ENCODE measurements at regions not wholly inside any gene's neighbourhood (a gene's known extent, or its start where the extent isn't known, plus 50 kb on each side); places are given as distances from the start of the nearest gene placed in this dataset.

DNA sequence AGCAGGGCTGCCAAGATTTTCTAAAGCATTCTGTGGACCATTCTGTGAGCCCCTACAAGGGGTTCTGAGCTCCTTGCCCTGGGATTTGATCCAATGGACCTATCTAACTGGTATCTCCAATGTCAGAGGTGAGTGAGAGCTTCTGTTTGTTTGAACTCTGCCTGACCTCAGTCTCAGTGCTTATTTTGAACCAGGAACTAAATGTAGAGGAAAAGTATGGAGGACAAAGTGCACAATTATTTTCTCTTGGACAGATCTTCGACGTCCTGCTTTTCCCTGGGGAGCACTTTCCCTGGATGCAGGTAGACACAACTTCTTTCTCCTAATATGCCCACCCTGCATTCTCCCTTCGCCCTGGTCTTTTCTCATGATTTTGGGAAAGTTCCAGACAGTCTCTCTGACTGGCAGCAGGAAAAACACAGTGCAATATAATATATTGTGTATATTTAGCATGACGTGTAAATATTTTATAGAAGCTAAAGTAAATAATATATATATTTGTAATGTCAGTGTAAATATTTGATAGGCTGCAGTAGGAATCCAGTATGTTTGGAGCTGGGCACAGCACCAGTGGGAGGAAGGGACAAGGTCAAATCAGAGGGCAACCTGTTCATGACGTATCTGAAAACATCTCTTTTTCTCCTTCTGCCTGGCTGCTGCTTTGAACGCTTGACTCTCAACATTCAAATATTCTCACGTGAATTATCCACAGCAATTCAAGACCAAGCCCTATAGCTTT lies 184.0 kb upstream of the LYZL1 start:
- Histone ChIP-seq H3K4me2 (no peak overlapping the region), H3K36me3 (ENCODE audit: insufficient read depth) (no peaks in the 10 kb centered on the region), H3K27ac (no peak overlapping the region), H3K79me2 (ENCODE audit: insufficient read depth, low read depth) (no peaks in the 10 kb centered on the region), H2AFZ (ENCODE audit: low read depth) (no peak overlapping the region), H4K20me1 (ENCODE audit: insufficient read depth) (no peaks in the 10 kb centered on the region), H3K4me3 (IDR thresholded peaks at IDR 0.05; ENCODE audit: insufficient read depth, low read depth, low read length) (no peak overlapping the region), H3K9ac (no peak overlapping the region), H3K4me1 (ENCODE audit: low read depth, poor library complexity, severe bottlenecking) (no peaks in the 10 kb centered on the region), H3K27me3 (ENCODE audit: insufficient read depth, low read depth) (no peaks in the 10 kb centered on the region)
- TF ChIP-seq, protein P1, sequence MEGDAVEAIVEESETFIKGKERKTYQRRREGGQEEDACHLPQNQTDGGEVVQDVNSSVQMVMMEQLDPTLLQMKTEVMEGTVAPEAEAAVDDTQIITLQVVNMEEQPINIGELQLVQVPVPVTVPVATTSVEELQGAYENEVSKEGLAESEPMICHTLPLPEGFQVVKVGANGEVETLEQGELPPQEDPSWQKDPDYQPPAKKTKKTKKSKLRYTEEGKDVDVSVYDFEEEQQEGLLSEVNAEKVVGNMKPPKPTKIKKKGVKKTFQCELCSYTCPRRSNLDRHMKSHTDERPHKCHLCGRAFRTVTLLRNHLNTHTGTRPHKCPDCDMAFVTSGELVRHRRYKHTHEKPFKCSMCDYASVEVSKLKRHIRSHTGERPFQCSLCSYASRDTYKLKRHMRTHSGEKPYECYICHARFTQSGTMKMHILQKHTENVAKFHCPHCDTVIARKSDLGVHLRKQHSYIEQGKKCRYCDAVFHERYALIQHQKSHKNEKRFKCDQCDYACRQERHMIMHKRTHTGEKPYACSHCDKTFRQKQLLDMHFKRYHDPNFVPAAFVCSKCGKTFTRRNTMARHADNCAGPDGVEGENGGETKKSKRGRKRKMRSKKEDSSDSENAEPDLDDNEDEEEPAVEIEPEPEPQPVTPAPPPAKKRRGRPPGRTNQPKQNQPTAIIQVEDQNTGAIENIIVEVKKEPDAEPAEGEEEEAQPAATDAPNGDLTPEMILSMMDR (conservative IDR thresholded peaks at IDR 0.05; ENCODE audit: low read depth, low read length): no peak

DNA sequence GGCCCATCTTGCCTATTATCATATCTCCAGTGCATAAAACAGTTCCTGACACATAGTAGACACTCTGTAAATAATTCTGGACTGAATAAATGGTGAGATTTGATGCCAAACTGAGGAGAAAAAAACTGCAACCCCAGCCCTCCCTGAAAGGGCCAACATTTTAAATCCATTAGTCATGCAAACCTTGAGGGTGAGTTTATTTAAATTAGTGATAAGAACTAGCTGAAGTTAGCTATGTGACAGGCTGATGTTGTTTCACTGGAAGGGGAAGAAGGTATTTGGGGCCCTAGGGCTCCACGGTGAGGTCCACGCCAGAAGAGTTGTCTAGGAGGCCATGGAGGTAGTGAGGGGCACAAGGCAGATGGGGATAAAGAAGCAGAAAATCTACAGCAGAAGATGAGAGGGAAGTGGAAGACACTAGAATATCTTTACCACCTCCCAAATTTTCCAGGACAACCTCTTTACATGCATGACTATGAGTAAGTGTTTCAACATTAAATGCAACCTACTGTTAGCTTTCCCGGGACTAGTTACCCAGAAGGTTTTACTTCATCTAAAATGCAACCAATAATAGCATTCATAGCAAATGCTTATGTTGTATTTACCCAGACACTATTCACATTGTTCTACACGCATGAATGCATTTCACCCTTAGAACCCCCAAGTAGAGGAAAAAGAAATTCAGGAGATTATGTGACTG lies 183.2 kb upstream of the LYZL1 start:
- TF ChIP-seq, protein P1 (conservative IDR thresholded peaks at IDR 0.05; ENCODE audit: low read depth, low read length): no peak
- Histone ChIP-seq H3K4me2 (no peak overlapping the region), H3K9ac (no peak overlapping the region)

DNA sequence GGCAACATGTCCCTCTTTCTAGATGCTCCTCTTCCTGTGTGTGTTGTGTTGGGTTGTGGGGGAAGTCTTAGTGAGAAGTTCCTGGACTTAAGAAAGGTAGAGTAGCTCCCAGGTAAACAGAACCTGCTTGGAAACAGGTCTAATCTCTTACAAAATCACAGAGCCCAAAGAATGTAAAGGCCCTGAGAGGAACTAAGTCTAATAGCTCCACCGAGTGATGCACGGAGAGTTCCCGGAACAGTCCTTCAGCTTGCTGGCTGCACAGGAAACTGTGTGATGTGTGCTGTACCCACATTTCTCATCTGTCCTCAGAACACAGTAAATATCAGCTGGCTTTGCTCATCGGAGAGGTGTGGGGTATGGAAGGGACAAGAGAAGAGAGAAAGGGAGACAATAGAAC lies 182.6 kb upstream of the LYZL1 start:
- H3K4me1 ChIP-seq (ENCODE audit: low read depth, poor library complexity, severe bottlenecking): no peaks in the 10 kb centered on the region
- H2AFZ ChIP-seq (ENCODE audit: low read depth): no peak overlapping the region
- no peaks in the 10 kb centered on the region for H3K36me3 ChIP-seq (ENCODE audit: insufficient read depth)
- no peak overlapping the region for H3K4me2 ChIP-seq
- H3K9ac ChIP-seq: no peak overlapping the region
- no peaks in the 10 kb centered on the region for H3K79me2 ChIP-seq (ENCODE audit: insufficient read depth, low read depth)
- H3K4me3 ChIP-seq (IDR thresholded peaks at IDR 0.05; ENCODE audit: insufficient read depth, low read depth, low read length): no peak overlapping the region
- TF ChIP-seq, protein P1 (conservative IDR thresholded peaks at IDR 0.05; ENCODE audit: low read depth, low read length): no peak
- no peaks in the 10 kb centered on the region for H4K20me1 ChIP-seq (ENCODE audit: insufficient read depth)
- no peaks in the 10 kb centered on the region for H3K27me3 ChIP-seq (ENCODE audit: insufficient read depth, low read depth)
- H3K27ac ChIP-seq: no peak overlapping the region

More for the DNA sequence above, 183.2 kb upstream of the LYZL1 start:
- Histone ChIP-seq H2AFZ (ENCODE audit: low read depth) (no peak overlapping the region), H3K4me1 (ENCODE audit: low read depth, poor library complexity, severe bottlenecking) (no peaks in the 10 kb centered on the region), H4K20me1 (ENCODE audit: insufficient read depth) (no peaks in the 10 kb centered on the region), H3K36me3 (ENCODE audit: insufficient read depth) (no peaks in the 10 kb centered on the region), H3K27ac (no peak overlapping the region), H3K79me2 (ENCODE audit: insufficient read depth, low read depth) (no peaks in the 10 kb centered on the region), H3K4me3 (IDR thresholded peaks at IDR 0.05; ENCODE audit: insufficient read depth, low read depth, low read length) (no peak overlapping the region), H3K27me3 (ENCODE audit: insufficient read depth, low read depth) (no peaks in the 10 kb centered on the region)

DNA sequence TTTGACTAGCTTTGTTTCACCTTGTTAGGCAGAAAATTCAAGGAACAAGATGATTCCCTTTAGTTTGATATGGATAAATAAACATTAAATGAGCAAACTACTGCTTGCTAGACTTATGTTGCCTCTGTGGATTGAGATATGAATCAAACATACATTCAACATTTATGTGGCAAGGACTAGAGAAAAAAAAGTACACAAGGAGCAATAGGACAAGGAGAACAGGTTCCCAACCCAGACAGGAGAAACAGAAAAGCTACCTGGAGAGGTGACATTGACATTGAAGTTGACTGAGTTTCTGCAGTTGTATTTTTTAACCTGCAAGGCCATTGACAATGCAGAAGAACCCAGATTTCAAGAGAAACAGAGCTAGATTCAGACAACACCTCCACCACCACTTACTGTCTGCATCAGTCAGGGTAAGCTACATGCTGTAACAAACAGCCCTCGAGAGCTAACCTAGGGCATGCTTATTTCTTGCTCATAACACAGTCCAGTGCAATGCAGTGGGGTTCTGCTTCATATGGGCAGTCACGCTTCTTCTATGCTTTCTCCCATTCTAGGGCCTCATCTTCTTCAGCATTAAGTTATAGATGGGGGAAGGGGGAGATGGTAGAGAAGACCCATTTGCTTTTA lies 180.9 kb upstream of the LYZL1 start:
- H3K27me3 ChIP-seq (ENCODE audit: insufficient read depth, low read depth): no peaks in the 10 kb centered on the region
- TF ChIP-seq, protein P1 (conservative IDR thresholded peaks at IDR 0.05; ENCODE audit: low read depth, low read length): no peak
- H4K20me1 ChIP-seq (ENCODE audit: insufficient read depth): no peaks in the 10 kb centered on the region
- H3K4me3 ChIP-seq (IDR thresholded peaks at IDR 0.05; ENCODE audit: insufficient read depth, low read depth, low read length): no peak overlapping the region
- H3K27ac ChIP-seq: no peak overlapping the region
- H3K36me3 ChIP-seq (ENCODE audit: insufficient read depth): no peaks in the 10 kb centered on the region
- no peak overlapping the region for H3K9ac ChIP-seq
- no peak overlapping the region for H2AFZ ChIP-seq (ENCODE audit: low read depth)
- no peaks in the 10 kb centered on the region for H3K79me2 ChIP-seq (ENCODE audit: insufficient read depth, low read depth)
- H3K4me1 ChIP-seq (ENCODE audit: low read depth, poor library complexity, severe bottlenecking): no peaks in the 10 kb centered on the region
- H3K4me2 ChIP-seq: no peak overlapping the region

Measured in KMS-11 (cell line).